HEK293T (cell line): ENCODE measurements at regions not wholly inside any gene's neighbourhood (a gene's known extent, or its start where the extent isn't known, plus 50 kb on each side); places are given as distances from the start of the nearest gene placed in this dataset.

Experiments
- CTCF ChIA-PET: fragments of 350-600 bp; formaldehyde crosslinking; extraction: SDS; loops from one replicate; lab custom pipeline; 2021; ENCODE audit warnings: antibody characterized with exemption, inconsistent platforms; lab: Yijun Ruan, JAX
- POLR2A ChIA-PET: fragments of 350-600 bp; formaldehyde crosslinking; extraction: SDS; loops from one replicate; lab custom pipeline; 2020; ENCODE audit warnings: antibody characterized with exemption, inconsistent platforms; lab: Yijun Ruan, JAX
- DNase-seq: peaks from one replicate; pipeline ENCODE4 v3.0.0; 2012; ENCODE audit warnings: mixed read lengths; ENCODE audit errors: extremely low spot score
- ARNT ChIP-seq: fragments of 450-650 bp; IDR thresholded peaks from 2 replicates; pipeline ENCODE4 v1.6.1; 2017; ENCODE audit warnings: mild to moderate bottlenecking
- BHLHE40 ChIP-seq: fragments of 450-650 bp; IDR thresholded peaks from 2 replicates; pipeline ENCODE4 v1.6.1; 2016; ENCODE audit warnings: mild to moderate bottlenecking, moderate library complexity, borderline replicate concordance
- CTBP1 ChIP-seq: fragments of 450-650 bp; IDR thresholded peaks from 2 replicates; pipeline ENCODE4 v1.6.1; 2016; ENCODE audit warnings: borderline replicate concordance
- ELF4 ChIP-seq: fragments of 450-650 bp; IDR thresholded peaks from 2 replicates; pipeline ENCODE4 v1.6.1; 2017; ENCODE audit warnings: antibody characterized with exemption
- FOXA1 ChIP-seq: fragments of 450-650 bp; IDR thresholded peaks from 2 replicates; pipeline ENCODE4 v1.6.1; 2016; ENCODE audit warnings: mild to moderate bottlenecking
- FOXK2 ChIP-seq: fragments of 450-650 bp; IDR thresholded peaks from 2 replicates; pipeline ENCODE4 v1.6.1; 2016; ENCODE audit warnings: mild to moderate bottlenecking
- FOXM1 ChIP-seq: fragments of 450-650 bp; IDR thresholded peaks from 2 replicates; pipeline ENCODE4 v1.6.1; 2017; ENCODE audit warnings: mild to moderate bottlenecking, borderline replicate concordance
- HDGF ChIP-seq: fragments of 450-650 bp; IDR thresholded peaks from 2 replicates; pipeline ENCODE4 v1.6.1; 2017; ENCODE audit warnings: antibody characterized with exemption, borderline replicate concordance
- L3MBTL2 ChIP-seq: fragments of 450-650 bp; conservative IDR thresholded peaks from 2 replicates; pipeline ENCODE4 v1.6.1; 2016; ENCODE audit warnings: mild to moderate bottlenecking
- LEF1 ChIP-seq: fragments of 450-650 bp; IDR thresholded peaks from 2 replicates; pipeline ENCODE4 v1.6.1; 2017; ENCODE audit warnings: mild to moderate bottlenecking, borderline replicate concordance
- NFRKB ChIP-seq: fragments of 450-650 bp; IDR thresholded peaks from 2 replicates; pipeline ENCODE4 v1.6.1; 2016; ENCODE audit warnings: mild to moderate bottlenecking, moderate library complexity
- SP1 ChIP-seq: fragments of 450-650 bp; IDR thresholded peaks from 2 replicates; pipeline ENCODE4 v1.6.1; 2017
- SUZ12 ChIP-seq: fragments of 450-650 bp; IDR thresholded peaks from 2 replicates; pipeline ENCODE4 v1.6.1; 2016; ENCODE audit warnings: mild to moderate bottlenecking
- TARDBP ChIP-seq: fragments of 450-650 bp; IDR thresholded peaks from 2 replicates; pipeline ENCODE4 v1.6.1; 2016
- ZNF384 ChIP-seq: fragments of 450-650 bp; IDR thresholded peaks from 2 replicates; pipeline ENCODE4 v1.6.1; 2016
- TF ChIP-seq, protein P1 (sequence below): fragments of 450-650 bp; IDR thresholded peaks from 2 replicates; pipeline ENCODE4 v1.6.1; 2016

- ChIA-PET POLR2A (no interaction called here), CTCF (no interaction called here)
- no peak for TF ChIP-seq L3MBTL2
- DNase-seq = no peak
Observed at GRCh38 chr2:107407974-107408373, 418.7 kb upstream of the RGPD4 start.

GRCh38 chr2:107411267-107411666 is 415.4 kb upstream of the RGPD4 start:
- CTCF ChIA-PET = no interaction called here

DNA sequence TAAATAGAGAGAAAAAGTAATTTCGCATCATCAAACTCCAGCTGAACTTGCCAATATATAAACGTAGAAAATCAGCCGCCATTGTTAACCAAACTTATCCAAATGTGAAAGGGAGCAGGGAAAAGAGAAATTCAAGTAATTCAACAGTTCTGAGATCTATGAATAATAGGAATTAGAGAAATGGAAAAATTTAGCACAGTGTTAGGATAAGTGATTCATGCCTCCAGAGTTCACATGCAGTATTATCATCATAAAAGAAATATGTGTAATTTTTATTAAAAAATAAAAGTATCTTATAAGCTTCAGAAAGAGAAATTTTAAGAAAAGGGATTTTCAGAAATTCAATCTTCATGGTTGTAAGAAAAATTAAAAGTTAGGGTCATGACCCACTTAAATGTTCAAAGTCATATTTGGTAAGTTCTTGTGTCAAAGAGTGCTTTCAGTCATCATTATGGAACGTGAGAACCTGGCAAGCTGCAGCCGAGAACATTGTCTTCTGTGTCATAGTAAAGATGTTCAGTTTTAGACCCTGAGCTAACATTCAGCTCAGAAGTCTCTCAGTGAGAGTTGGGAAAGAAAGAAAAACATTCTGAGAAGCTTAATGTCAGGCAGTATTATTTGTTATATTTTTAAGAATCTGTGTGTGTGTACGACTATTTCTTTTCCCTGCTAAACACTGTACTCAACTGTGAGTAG is 414.3 kb upstream of the RGPD4 start:
- POLR2A ChIA-PET = no interaction called here
- CTCF ChIA-PET = no interaction called here
- DNase-seq = no peak
- no peak for TF ChIP-seq FOXK2
- no peak for TF ChIP-seq LEF1
- TF ChIP-seq SP1 = no peak
- no peak for TF ChIP-seq ZNF384
- TF ChIP-seq SUZ12 = no peak
- no peak for TF ChIP-seq TARDBP
- no peak for TF ChIP-seq FOXM1
- no peak for TF ChIP-seq ELF4
- no peak for TF ChIP-seq HDGF

More at GRCh38 chr2:107411267-107411666, 415.4 kb upstream of the RGPD4 start:
- TF ChIP-seq LEF1 (no peak), ELF4 (no peak), CTBP1 (no peak), ARNT (no peak), ZNF384 (no peak), FOXA1 (no peak), FOXM1 (no peak), SP1 (no peak), L3MBTL2 (no peak), TARDBP (no peak), NFRKB (no peak), HDGF (no peak), FOXK2 (no peak), BHLHE40 (no peak), SUZ12 (no peak)
- TF ChIP-seq, protein P1, sequence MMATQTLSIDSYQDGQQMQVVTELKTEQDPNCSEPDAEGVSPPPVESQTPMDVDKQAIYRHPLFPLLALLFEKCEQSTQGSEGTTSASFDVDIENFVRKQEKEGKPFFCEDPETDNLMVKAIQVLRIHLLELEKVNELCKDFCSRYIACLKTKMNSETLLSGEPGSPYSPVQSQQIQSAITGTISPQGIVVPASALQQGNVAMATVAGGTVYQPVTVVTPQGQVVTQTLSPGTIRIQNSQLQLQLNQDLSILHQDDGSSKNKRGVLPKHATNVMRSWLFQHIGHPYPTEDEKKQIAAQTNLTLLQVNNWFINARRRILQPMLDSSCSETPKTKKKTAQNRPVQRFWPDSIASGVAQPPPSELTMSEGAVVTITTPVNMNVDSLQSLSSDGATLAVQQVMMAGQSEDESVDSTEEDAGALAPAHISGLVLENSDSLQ = no peak
- POLR2A ChIA-PET = no interaction called here
- DNase-seq = no peak

DNA sequence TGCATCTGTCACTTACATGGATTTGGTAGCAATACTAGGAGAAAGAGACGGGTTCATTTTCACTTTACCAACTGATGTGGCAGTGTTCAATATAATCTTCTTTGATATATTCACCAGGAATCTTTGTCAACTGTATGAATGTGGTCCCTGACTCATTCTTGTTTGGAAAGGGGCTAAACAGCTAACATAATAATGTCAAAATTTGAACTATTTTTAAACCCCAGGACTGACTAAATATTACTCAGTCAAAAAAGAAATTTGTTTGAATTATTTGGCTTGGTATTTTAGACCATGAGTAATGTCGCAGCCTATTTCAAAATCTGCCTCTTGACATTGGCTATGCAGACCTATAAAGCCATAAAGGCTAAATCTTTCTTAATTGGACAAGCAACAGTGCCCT is 413.7 kb upstream of the RGPD4 start:
- POLR2A ChIA-PET = no interaction called here
- TF ChIP-seq, protein P1 = no peak
- CTCF ChIA-PET = no interaction called here
- DNase-seq = no peak

DNA sequence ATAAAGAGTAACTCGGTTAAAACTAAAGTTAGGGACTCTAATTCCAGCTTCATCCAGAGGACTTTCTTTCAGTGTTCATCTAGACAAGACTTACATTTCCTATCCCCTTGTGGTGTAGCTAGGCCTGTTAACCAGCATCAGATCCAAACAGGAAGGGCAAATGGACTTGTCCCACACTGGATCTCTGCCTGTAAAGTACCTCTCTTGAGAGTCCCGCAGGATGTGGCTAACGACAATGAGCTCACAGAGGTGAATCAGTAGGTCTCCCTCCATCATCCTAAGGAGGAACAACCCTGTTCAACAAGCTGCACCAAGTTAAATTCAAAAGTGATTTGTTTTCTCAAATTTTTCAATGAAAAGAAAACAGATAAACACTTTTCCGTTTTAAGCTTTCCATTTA is 412.3 kb upstream of the RGPD4 start:
- ChIA-PET POLR2A (no interaction called here), CTCF (no interaction called here)
- no peak for DNase-seq
- TF ChIP-seq FOXM1 (no peak), BHLHE40 (no peak), TARDBP (no peak), ARNT (no peak), HDGF (no peak), ZNF384 (no peak), FOXK2 (no peak)

GRCh38 chr2:107418708-107419107 is 408.0 kb upstream of the RGPD4 start:
- no peak for DNase-seq
- ChIA-PET CTCF (no interaction called here), POLR2A (no interaction called here)
- TF ChIP-seq TARDBP = no peak
- no peak for TF ChIP-seq L3MBTL2
- no peak for TF ChIP-seq SP1
- TF ChIP-seq HDGF = no peak
- no peak for TF ChIP-seq LEF1
- TF ChIP-seq SUZ12 = no peak
- TF ChIP-seq, protein P1 = no peak
- TF ChIP-seq NFRKB = no peak
- no peak for TF ChIP-seq ARNT

DNA sequence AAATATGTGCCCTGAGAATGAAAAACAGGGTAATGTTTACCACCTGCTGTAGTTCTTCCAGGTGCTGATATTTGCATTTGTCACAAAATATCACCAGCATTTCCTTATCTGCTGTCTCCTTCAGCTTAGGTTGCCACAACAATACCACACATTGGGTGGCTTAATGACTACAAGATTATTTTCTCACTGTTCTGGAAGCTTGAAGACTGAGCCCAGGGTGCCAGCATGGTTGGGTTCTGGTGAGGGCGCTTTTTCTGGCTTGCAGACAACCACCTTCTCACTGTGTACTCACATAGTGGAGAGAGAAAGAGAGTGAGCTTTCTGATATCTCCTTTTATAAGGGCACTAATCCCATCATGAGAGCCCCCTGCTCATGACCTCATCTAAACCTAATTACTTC is 407.5 kb upstream of the RGPD4 start:
- CTCF ChIA-PET = no interaction called here

DNA sequence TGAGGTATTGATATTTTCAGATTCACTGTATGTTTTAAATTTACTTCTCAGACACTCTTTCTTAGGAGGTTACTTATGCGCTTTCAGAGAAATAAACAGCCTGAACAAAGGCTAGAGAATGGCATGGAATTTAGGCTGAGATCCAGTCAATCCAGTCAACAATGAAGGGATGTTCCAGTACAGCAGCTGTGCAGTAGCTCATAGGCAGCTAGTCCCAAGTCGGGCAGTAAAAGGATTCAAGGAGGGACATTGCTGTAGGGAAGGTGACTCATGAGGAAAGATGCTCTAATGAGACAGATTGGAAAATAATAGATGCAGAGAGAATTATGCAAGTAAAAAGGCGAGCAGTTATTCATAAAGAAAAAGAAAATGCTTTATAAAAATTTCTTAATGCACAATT is 397.9 kb upstream of the RGPD4 start:
- DNase-seq = no peak
- ChIA-PET CTCF (no interaction called here), POLR2A (no interaction called here)
- TF ChIP-seq TARDBP = no peak
- no peak for TF ChIP-seq FOXA1
- TF ChIP-seq HDGF = no peak
- no peak for TF ChIP-seq NFRKB
- TF ChIP-seq ARNT = no peak
- TF ChIP-seq, protein P1 = no peak

More for the DNA sequence above, 407.5 kb upstream of the RGPD4 start:
- TF ChIP-seq ZNF384 (no peak), FOXM1 (no peak), NFRKB (no peak), ARNT (no peak), SUZ12 (no peak)
- POLR2A ChIA-PET = no interaction called here
- no peak for DNase-seq
